CD14-positive monocyte (primary cell): ENCODE measurements at regions not wholly inside any gene's neighbourhood (a gene's known extent, or its start where the extent isn't known, plus 50 kb on each side); places are given as distances from the start of the nearest gene placed in this dataset.

Experiments used
- DNase-seq, 3 donors: peaks; one replicate each; pipeline ENCODE4 v3.0.0-alpha.2; 2011 to 2022
- H2AFZ ChIP-seq: 2 replicates; pipeline ENCODE4 v1.6.0; 2012; ENCODE audit warnings: mild to moderate bottlenecking, low read depth, low read length, inconsistent platforms; ENCODE audit not compliant: insufficient read depth, poor library complexity, severe bottlenecking
- H3K27ac ChIP-seq, 2 donors: 1 replicate in 1 of 2; 2 replicates in 1 of 2; pipeline ENCODE4 v1.5.1; 2012 to 2013; ENCODE audit warnings: low read length in 2 of 2, control low read depth in 1 of 2, inconsistent platforms in 1 of 2, low read depth in 1 of 2, mild to moderate bottlenecking in 1 of 2
- H3K27me3 ChIP-seq, 2 donors: one replicate each; pipeline versions ENCODE4 v1.6.0 to v1.6.1; 2011 to 2013; ENCODE audit warnings: low read length in 2 of 2; ENCODE audit not compliant: control insufficient read depth in 2 of 2, insufficient read depth in 2 of 2
- H3K36me3 ChIP-seq, 2 donors: replicated peaks in 1 of 2; 1 replicate in 1 of 2; 2 replicates in 1 of 2; pipeline versions ENCODE4 v1.5.1 to v1.6.1; 2012 to 2013; ENCODE audit warnings: low read length in 2 of 2, control low read depth in 1 of 2, inconsistent platforms in 1 of 2, mild to moderate bottlenecking in 1 of 2; ENCODE audit not compliant: insufficient read depth in 2 of 2, control insufficient read depth in 1 of 2
- H3K4me1 ChIP-seq, 2 donors: 1 replicate in 1 of 2; 2 replicates in 1 of 2; pipeline versions ENCODE4 v1.5.1 to v1.6.1; 2012 to 2013; ENCODE audit warnings: low read length in 2 of 2, control low read depth in 1 of 2, inconsistent platforms in 1 of 2, mild to moderate bottlenecking in 1 of 2, moderate library complexity in 1 of 2; ENCODE audit not compliant: insufficient read depth in 2 of 2, control insufficient read depth in 1 of 2
- H3K4me2 ChIP-seq: replicated peaks from 2 replicates; pipeline ENCODE3; 2012; ENCODE audit warnings: low read length, moderate library complexity, mild to moderate bottlenecking; ENCODE audit not compliant: poor library complexity, severe bottlenecking; ENCODE audit errors: extremely low read depth
- H3K4me3 ChIP-seq, 3 experiments: fragments of 200-600 bp in 1 of 3; sonication (generic) in 1 of 3; replicated peaks in 1 of 3; 1 replicate in 2 of 3; 2 replicates in 1 of 3; pipeline ENCODE4 v1.5.1; 2011 to 2013; ENCODE audit warnings: low read length in 3 of 3, mild to moderate bottlenecking in 3 of 3, control low read depth in 2 of 3, low read depth in 2 of 3, inconsistent platforms in 1 of 3, moderate library complexity in 1 of 3
- H3K79me2 ChIP-seq: 2 replicates; pipeline ENCODE4 v1.6.0; 2012; ENCODE audit warnings: mild to moderate bottlenecking, control low read depth, inconsistent platforms, low read length, moderate library complexity; ENCODE audit not compliant: insufficient read depth
- H3K9ac ChIP-seq: 2 replicates; pipeline ENCODE4 v1.6.0; 2017; ENCODE audit warnings: low read length, mild to moderate bottlenecking; ENCODE audit not compliant: insufficient read depth, poor library complexity, severe bottlenecking
- H3K9me3 ChIP-seq, 2 donors: replicated peaks in 1 of 2; 1 replicate in 1 of 2; 2 replicates in 1 of 2; pipeline versions ENCODE4 v1.5.1 to v1.6.1; 2012 to 2013; ENCODE audit warnings: low read length in 2 of 2, control low read depth in 1 of 2; ENCODE audit not compliant: control insufficient read depth in 1 of 2, insufficient read depth in 1 of 2
- H4K20me1 ChIP-seq: 2 replicates; pipeline ENCODE4 v1.6.0; 2012; ENCODE audit warnings: mild to moderate bottlenecking, low read length, control low read depth, moderate library complexity; ENCODE audit not compliant: insufficient read depth
- H3K27ac Mint-ChIP-seq, 7 donors: one replicate each; pipeline ENCODE4 v1.8.0; 2020; ENCODE audit warnings: mild to moderate bottlenecking in 7 of 7, mixed read lengths in 7 of 7, moderate library complexity in 6 of 7, inconsistent platforms in 2 of 7
- H3K27me3 Mint-ChIP-seq, 3 donors: one replicate each; pipeline ENCODE4 v1.8.0; 2021 to 2022; ENCODE audit warnings: low read depth in 3 of 3, mild to moderate bottlenecking in 3 of 3, mixed read lengths in 3 of 3, moderate library complexity in 3 of 3, inconsistent platforms in 1 of 3
- H3K36me3 Mint-ChIP-seq, 2 donors: one replicate each; pipeline ENCODE4 v1.8.0; 2020; ENCODE audit warnings: mixed read lengths in 2 of 2, inconsistent platforms in 1 of 2, mild to moderate bottlenecking in 1 of 2
- H3K4me1 Mint-ChIP-seq: one replicate; pipeline ENCODE4 v1.8.0; 2020; ENCODE audit warnings: mild to moderate bottlenecking, mixed read lengths
- H3K4me3 Mint-ChIP-seq, 2 donors: one replicate each; pipeline ENCODE4 v1.8.0; 2020; ENCODE audit warnings: mild to moderate bottlenecking in 2 of 2, mixed read lengths in 2 of 2, moderate library complexity in 1 of 2
- H3K9me3 Mint-ChIP-seq, 7 donors: one replicate each; pipeline ENCODE4 v1.8.0; 2020 to 2022; ENCODE audit warnings: mixed read lengths in 7 of 7, mild to moderate bottlenecking in 6 of 7, moderate library complexity in 6 of 7, inconsistent platforms in 2 of 7
- CTCF ChIP-seq: fragments of 200-600 bp; IDR thresholded peaks from one replicate; pipeline ENCODE4 v1.8.0; 2022; ENCODE audit warnings: antibody characterized with exemption, mild to moderate bottlenecking
- WGBS: methylation state at CpG from one replicate; pipeline ENCODE4 v1.1.5; 2013; ENCODE audit warnings: missing lambda C conversion rate; ENCODE audit not compliant: insufficient coverage; 5-methylcytosine and 5-hydroxymethylcytosine counted together
- intact Hi-C, 2 donors: fragments of 100-400 bp; cut with micrococcal nuclease; formaldehyde crosslinking; loops; one replicate each; pipeline versions ENCODE4 v1.15.0 to v1.15.1; 2023

- DNase-seq: no peak
- TF ChIP-seq CTCF: no peak
- WGBS: no CpG with 5 or more reads among the region's 3 CpGs
- Histone ChIP-seq H2AFZ (no peak overlapping the region), H3K27me3 (no peaks in the 10 kb centered on the region), H3K9ac (no peak overlapping the region), H4K20me1 (no peaks in the 10 kb centered on the region), H3K36me3 (no peaks in the 10 kb centered on the region), H3K9me3 (peaks cover 3 to 5% of the 10 kb centered on the region in 2 donors), H3K4me2 (no peak overlapping the region), H3K4me1 (no peaks in the 10 kb centered on the region), H3K79me2 (no peaks in the 10 kb centered on the region), H3K27ac (no peak overlapping the region), H3K4me3 (no peak overlapping the region)
- Mint-ChIP-seq H3K36me3 (no peaks in the 10 kb centered on the region), H3K27ac (no peak overlapping the region), H3K4me3 (no peak overlapping the region), H3K4me1 (no peaks in the 10 kb centered on the region), H3K27me3 (no peaks in the 10 kb centered on the region), H3K9me3 (peaks cover 6 to 11% (median 8%) of the 10 kb centered on the region in 7 donors)
- intact Hi-C loops: no loop called here
Observed at GRCh38 chr2:16335947-16336346, 329.7 kb downstream of the CYRIA start.

- Histone ChIP-seq H2AFZ (no peak overlapping the region), H3K27me3 (no peaks in the 10 kb centered on the region), H4K20me1 (no peaks in the 10 kb centered on the region), H3K9me3 (peaks cover 3 to 5% of the 10 kb centered on the region in 2 donors), H3K36me3 (no peaks in the 10 kb centered on the region), H3K79me2 (no peaks in the 10 kb centered on the region), H3K9ac (no peak overlapping the region), H3K4me2 (no peak overlapping the region), H3K27ac (no peak overlapping the region), H3K4me1 (no peaks in the 10 kb centered on the region), H3K4me3 (no peak overlapping the region)
- no peak overlapping the region for H3K27ac Mint-ChIP-seq
- peaks cover 6 to 11% (median 8%) of the 10 kb centered on the region in 7 donors for H3K9me3 Mint-ChIP-seq
- TF ChIP-seq CTCF: no peak
- no peaks in the 10 kb centered on the region for H3K36me3 Mint-ChIP-seq
- H3K4me3 Mint-ChIP-seq: no peak overlapping the region
- DNase-seq: no peak
- WGBS: 100% methylated on average over 1 of the region's 1 CpG
- intact Hi-C loops: no loop called here
- H3K4me1 Mint-ChIP-seq: no peaks in the 10 kb centered on the region
- H3K27me3 Mint-ChIP-seq: no peaks in the 10 kb centered on the region
Observed at GRCh38 chr2:16335604-16335930, 330.1 kb downstream of the CYRIA start.
